HUES48 (cell line): ENCODE measurements at regions not wholly inside any gene's neighbourhood (a gene's known extent, or its start where the extent isn't known, plus 50 kb on each side); places are given as distances from the start of the nearest gene placed in this dataset.

ENCODE experiments used
- H3K27ac ChIP-seq: one replicate; pipeline ENCODE4 v1.7.0; 2013; ENCODE audit warnings: low read depth, low read length, inconsistent platforms
- H3K27me3 ChIP-seq: 2 replicates; pipeline ENCODE4 v1.6.1; 2013; ENCODE audit warnings: mild to moderate bottlenecking, low read length; ENCODE audit not compliant: control insufficient read depth, insufficient read depth
- H3K36me3 ChIP-seq: 2 replicates; pipeline ENCODE4 v1.6.1; 2013; ENCODE audit warnings: low read length; ENCODE audit not compliant: control insufficient read depth, insufficient read depth
- H3K4me1 ChIP-seq: 2 replicates; pipeline ENCODE4 v1.6.1; 2013; ENCODE audit warnings: mild to moderate bottlenecking, low read length; ENCODE audit not compliant: control insufficient read depth, insufficient read depth
- H3K4me3 ChIP-seq: 2 replicates; pipeline ENCODE4 v1.5.1; 2013; ENCODE audit warnings: mild to moderate bottlenecking, low read depth, low read length
- H3K9ac ChIP-seq: 2 replicates; pipeline ENCODE4 v1.6.1; 2013; ENCODE audit warnings: mild to moderate bottlenecking, low read depth, low read length, moderate library complexity
- H3K9me3 ChIP-seq: 2 replicates; pipeline ENCODE4 v1.6.1; 2013; ENCODE audit warnings: low read length; ENCODE audit not compliant: control insufficient read depth, insufficient read depth

- no peak overlapping the region for H3K4me3 ChIP-seq
- H3K27ac ChIP-seq, result no peak overlapping the region
- H3K27me3 ChIP-seq, result no peaks in the 10 kb centered on the region
- H3K4me1 ChIP-seq, result 0 out of 2 replicates have a peak, but pooled peaks cover 8% of the 10 kb centered on the region
- no peaks in the 10 kb centered on the region for H3K9me3 ChIP-seq
- H3K36me3 ChIP-seq, result no peaks in the 10 kb centered on the region
- no peak overlapping the region for H3K9ac ChIP-seq
These were observed 105.9 kb upstream of the GJB6 start for GRCh38 chr13:20337884-20338551.

- Histone ChIP-seq H3K4me3 (no peak overlapping the region), H3K4me1 (peaks cover 19% of the 10 kb centered on the region), H3K36me3 (no peaks in the 10 kb centered on the region), H3K9me3 (no peaks in the 10 kb centered on the region), H3K27me3 (no peaks in the 10 kb centered on the region; the same call in 1 of the 2 replicates), H3K9ac (no peak overlapping the region), H3K27ac (no peak overlapping the region)
These were observed 104.6 kb upstream of the GJB6 start for GRCh38 chr13:20336761-20337160.

- no peak overlapping the region for H3K9ac ChIP-seq
- H3K27ac ChIP-seq, result no peak overlapping the region
- H3K4me3 ChIP-seq, result no peak overlapping the region
- H3K27me3 ChIP-seq, result no peaks in the 10 kb centered on the region; the same call in 1 of the 2 replicates
- peaks cover 18% of the 10 kb centered on the region for H3K4me1 ChIP-seq
- no peaks in the 10 kb centered on the region for H3K9me3 ChIP-seq
- no peaks in the 10 kb centered on the region for H3K36me3 ChIP-seq
These were observed 102.2 kb upstream of the GJB6 start for GRCh38 chr13:20334309-20334708.

GRCh38 chr13:20332361-20333096 is 100.4 kb upstream of the GJB6 start:
- Histone ChIP-seq H3K36me3 (no peaks in the 10 kb centered on the region), H3K27me3 (no peaks in the 10 kb centered on the region; the same call in 1 of the 2 replicates), H3K9ac (no peak overlapping the region), H3K9me3 (no peaks in the 10 kb centered on the region), H3K27ac (peak overlapping the region; percentile 47), H3K4me3 (no peak overlapping the region), H3K4me1 (peaks cover 18% of the 10 kb centered on the region)

DNA sequence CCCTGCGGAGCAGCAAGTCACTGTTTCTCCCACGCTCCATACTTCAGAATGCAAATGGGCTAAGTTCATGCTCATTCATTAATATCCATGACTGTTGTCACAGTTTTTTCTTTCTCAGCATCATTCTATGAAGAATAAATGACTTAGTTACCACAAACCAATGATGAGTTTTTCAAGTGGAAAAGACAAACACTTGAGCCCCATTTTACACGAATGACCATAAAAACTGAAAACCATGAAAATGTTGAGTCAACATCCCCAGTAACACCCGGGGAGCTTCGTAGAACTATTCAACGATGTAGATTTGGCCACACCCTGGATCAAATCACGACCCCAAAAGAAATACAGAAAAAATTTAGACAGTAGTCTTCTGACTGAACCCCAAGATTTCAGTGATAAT is 99.8 kb upstream of the GJB6 start:
- H3K4me3 ChIP-seq, result no peak overlapping the region
- H3K27ac ChIP-seq, result no peak overlapping the region
- H3K36me3 ChIP-seq, result no peaks in the 10 kb centered on the region
- no peak overlapping the region for H3K9ac ChIP-seq
- no peaks in the 10 kb centered on the region; the same call in 1 of the 2 replicates for H3K27me3 ChIP-seq
- peaks cover 18% of the 10 kb centered on the region for H3K4me1 ChIP-seq
- H3K9me3 ChIP-seq, result no peaks in the 10 kb centered on the region

DNA sequence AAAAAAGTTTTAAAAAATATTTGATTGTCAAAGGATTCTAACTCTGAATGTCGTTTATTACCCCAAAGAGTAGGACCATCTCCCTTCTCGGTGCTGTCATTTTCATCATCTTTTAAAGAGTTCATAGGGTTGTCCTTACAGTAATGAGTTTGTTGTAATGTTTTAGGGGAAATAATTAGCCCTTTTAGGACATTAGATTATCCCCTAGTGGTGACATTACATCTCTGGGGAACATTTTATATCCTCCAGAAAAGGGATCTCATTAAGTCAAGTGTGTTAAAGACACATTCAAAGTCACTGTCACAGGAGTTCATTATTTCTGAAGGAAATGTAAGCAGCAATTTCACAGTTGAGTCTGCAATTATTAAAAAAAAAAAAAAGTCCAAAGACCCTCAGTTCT is 99.3 kb upstream of the GJB6 start:
- no peak overlapping the region for H3K9ac ChIP-seq
- no peaks in the 10 kb centered on the region; the same call in 1 of the 2 replicates for H3K27me3 ChIP-seq
- H3K36me3 ChIP-seq, result no peaks in the 10 kb centered on the region
- H3K4me1 ChIP-seq, result peaks cover 18% of the 10 kb centered on the region
- H3K27ac ChIP-seq, result no peak overlapping the region
- H3K9me3 ChIP-seq, result no peaks in the 10 kb centered on the region
- no peak overlapping the region for H3K4me3 ChIP-seq

DNA sequence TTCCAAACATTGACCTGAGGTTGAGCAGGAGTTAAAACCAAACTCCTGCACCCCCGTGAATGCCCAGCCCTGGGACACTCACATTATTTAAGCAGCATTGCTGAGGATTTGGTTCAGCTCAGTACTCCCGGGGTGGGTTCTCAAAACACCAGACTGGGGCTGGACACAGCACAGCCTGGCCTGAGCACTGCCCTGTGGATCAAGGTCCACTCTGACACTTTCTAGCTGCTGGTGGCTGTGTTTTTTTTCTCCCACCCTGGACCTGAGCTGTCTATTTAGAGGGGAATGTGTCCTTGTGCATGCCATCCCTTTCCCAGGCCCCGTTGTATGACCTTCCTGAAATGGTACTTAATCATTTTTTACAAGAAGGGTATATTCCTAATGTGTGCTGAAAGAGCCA is 94.7 kb upstream of the GJB6 start:
- Histone ChIP-seq H3K4me3 (no peak overlapping the region), H3K27ac (no peak overlapping the region), H3K4me1 (peaks cover 3% of the 10 kb centered on the region; the same call in 1 of the 2 replicates), H3K9ac (no peak overlapping the region), H3K36me3 (no peaks in the 10 kb centered on the region), H3K9me3 (peaks cover 10% of the 10 kb centered on the region; the same call in 1 of the 2 replicates), H3K27me3 (no peaks in the 10 kb centered on the region)

GRCh38 chr13:20326276-20326675 is 94.2 kb upstream of the GJB6 start:
- Histone ChIP-seq H3K27me3 (no peaks in the 10 kb centered on the region), H3K27ac (no peak overlapping the region), H3K36me3 (no peaks in the 10 kb centered on the region), H3K9me3 (peaks cover 10% of the 10 kb centered on the region; the same call in 1 of the 2 replicates), H3K9ac (no peak overlapping the region), H3K4me3 (no peak overlapping the region), H3K4me1 (no peaks in the 10 kb centered on the region)

GRCh38 chr13:20320885-20321284 is 88.8 kb upstream of the GJB6 start:
- Histone ChIP-seq H3K36me3 (no peaks in the 10 kb centered on the region), H3K9me3 (peaks cover 10% of the 10 kb centered on the region; the same call in 1 of the 2 replicates), H3K27me3 (no peaks in the 10 kb centered on the region), H3K9ac (no peak overlapping the region), H3K4me3 (no peak overlapping the region), H3K4me1 (no peaks in the 10 kb centered on the region), H3K27ac (no peak overlapping the region)

GRCh38 chr13:20313896-20314295 is 81.8 kb upstream of the GJB6 start:
- H3K36me3 ChIP-seq, result no peaks in the 10 kb centered on the region
- H3K4me1 ChIP-seq, result no peaks in the 10 kb centered on the region
- no peaks in the 10 kb centered on the region for H3K9me3 ChIP-seq
- H3K9ac ChIP-seq, result no peak overlapping the region
- no peak overlapping the region for H3K27ac ChIP-seq
- H3K27me3 ChIP-seq, result no peaks in the 10 kb centered on the region
- no peak overlapping the region for H3K4me3 ChIP-seq

- H3K27me3 ChIP-seq, result no peaks in the 10 kb centered on the region
- H3K9me3 ChIP-seq, result peaks cover 4% of the 10 kb centered on the region; the same call in 1 of the 2 replicates
- H3K9ac ChIP-seq, result no peak overlapping the region
- H3K4me3 ChIP-seq, result no peak overlapping the region
- H3K4me1 ChIP-seq, result no peaks in the 10 kb centered on the region
- H3K27ac ChIP-seq, result no peak overlapping the region
- no peaks in the 10 kb centered on the region for H3K36me3 ChIP-seq
These were observed 80.2 kb upstream of the GJB6 start for GRCh38 chr13:20312292-20312691.
